ENCODE measurements at regions not wholly inside any gene's neighbourhood (a gene's known extent, or its start where the extent isn't known, plus 50 kb on each side); places are given as distances from the start of the nearest gene placed in this dataset.

DNA sequence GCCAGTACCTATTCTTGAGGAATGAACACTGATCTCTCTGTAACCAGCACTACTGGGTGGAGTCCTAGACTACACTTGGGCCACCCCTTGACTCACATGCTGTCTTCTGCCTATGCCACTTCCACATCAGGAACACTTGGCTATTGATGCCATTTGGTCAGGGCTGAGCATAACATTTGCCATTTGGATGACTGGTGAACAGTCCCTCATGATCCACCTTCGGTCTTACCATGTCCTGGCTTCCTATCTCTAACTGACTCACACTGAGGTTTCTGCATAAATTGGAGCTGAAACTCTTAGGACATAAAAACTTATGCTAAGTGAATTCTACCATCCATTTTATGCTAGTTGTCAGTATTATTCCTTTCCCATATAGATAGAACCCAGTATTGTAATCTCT, 91.7 kb upstream of the PELI2 start:
- Mint-ChIP-seq H3K4me3 (no peak overlapping the region), H3K27me3 (peaks cover 62% of the 10 kb centered on the region), H3K4me1 (ENCODE audit: low read depth) (no peaks in the 10 kb centered on the region), H3K27ac (no peak overlapping the region), H3K9me3 (no peaks in the 10 kb centered on the region), H3K36me3 (ENCODE audit: low read depth) (no peaks in the 10 kb centered on the region)
- TF ChIP-seq, protein P1, sequence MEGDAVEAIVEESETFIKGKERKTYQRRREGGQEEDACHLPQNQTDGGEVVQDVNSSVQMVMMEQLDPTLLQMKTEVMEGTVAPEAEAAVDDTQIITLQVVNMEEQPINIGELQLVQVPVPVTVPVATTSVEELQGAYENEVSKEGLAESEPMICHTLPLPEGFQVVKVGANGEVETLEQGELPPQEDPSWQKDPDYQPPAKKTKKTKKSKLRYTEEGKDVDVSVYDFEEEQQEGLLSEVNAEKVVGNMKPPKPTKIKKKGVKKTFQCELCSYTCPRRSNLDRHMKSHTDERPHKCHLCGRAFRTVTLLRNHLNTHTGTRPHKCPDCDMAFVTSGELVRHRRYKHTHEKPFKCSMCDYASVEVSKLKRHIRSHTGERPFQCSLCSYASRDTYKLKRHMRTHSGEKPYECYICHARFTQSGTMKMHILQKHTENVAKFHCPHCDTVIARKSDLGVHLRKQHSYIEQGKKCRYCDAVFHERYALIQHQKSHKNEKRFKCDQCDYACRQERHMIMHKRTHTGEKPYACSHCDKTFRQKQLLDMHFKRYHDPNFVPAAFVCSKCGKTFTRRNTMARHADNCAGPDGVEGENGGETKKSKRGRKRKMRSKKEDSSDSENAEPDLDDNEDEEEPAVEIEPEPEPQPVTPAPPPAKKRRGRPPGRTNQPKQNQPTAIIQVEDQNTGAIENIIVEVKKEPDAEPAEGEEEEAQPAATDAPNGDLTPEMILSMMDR (IDR thresholded peaks at IDR 0.05): no peak
- CTCF ChIA-PET: no interaction called here
- DNase-seq: no peak
- Histone ChIP-seq H3K4me1 (ENCODE audit: insufficient read depth, low read length) (no peaks in the 10 kb centered on the region), H3K36me3 (ENCODE audit: insufficient read depth, low read length) (no peaks in the 10 kb centered on the region), H3K4me3 (ENCODE audit: low read length) (no peak overlapping the region), H3K27ac (ENCODE audit: low read depth in 1 of 2, low read length in 2 of 2) (no peak overlapping the region), H3K9me3 (ENCODE audit: control insufficient read depth in 1 of 2, insufficient read depth in 1 of 2, low read length in 2 of 2) (no peaks in the 10 kb centered on the region), H3K27me3 (ENCODE audit: control insufficient read depth in 1 of 2, insufficient read depth in 2 of 2, low read length in 2 of 2) (peaks cover 6 to 15% of the 10 kb centered on the region in 2 experiments)
- no peak for ATAC-seq (ENCODE audit: poor library complexity)
- intact Hi-C loops (cut with DNase I, micrococcal nuclease): no loop called here
- POLR2A ChIA-PET: no interaction called here

GRCh38 chr14:56027421-56027820, 90.8 kb upstream of the PELI2 start:
- H3K4me3 Mint-ChIP-seq: no peak overlapping the region
- CTCF ChIA-PET: no interaction called here

DNA sequence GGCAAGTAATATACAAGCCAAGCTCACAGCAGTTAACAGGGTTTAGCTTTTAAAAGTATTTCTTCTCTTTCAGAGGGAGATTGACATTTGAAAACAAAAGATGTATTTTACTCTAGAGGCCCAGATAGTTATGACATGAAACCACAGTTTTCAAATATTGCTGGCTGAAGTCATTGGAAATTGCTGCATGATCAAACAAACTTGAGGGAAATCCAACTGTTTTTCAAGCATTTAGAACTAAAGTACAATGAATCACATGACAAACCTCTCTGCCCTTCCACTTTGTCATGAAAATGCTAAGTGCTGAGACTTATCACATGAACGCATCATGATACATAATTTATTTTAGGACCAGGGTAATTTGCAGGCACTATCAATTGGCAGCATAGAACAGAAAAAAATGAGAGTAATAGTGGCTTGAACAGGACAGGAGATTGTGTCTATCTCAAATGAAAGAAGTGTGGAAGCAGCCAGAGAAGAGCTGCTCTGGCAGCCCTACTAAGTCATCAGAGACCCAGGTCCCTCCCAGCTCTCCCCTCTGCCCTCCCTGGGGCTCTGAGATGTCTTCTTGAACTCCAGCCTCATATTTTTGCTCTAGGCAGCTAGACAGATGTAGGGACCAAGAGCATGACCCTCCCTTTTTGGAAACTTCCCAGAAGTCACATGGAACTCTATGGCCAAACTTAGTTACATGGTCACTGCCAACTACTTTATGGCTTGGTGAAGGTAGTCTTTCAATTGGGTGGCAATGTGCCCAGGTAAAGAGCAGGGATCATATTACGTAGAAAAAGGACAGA, 90.1 kb upstream of the PELI2 start:
- Histone ChIP-seq H3K27me3 (ENCODE audit: control insufficient read depth in 1 of 2, insufficient read depth in 2 of 2, low read length in 2 of 2) (peaks cover 6 to 7% of the 10 kb centered on the region in 2 experiments), H3K27ac (ENCODE audit: low read depth in 1 of 2, low read length in 2 of 2) (no peak overlapping the region), H3K4me1 (ENCODE audit: insufficient read depth, low read length) (no peaks in the 10 kb centered on the region), H3K9me3 (ENCODE audit: control insufficient read depth in 1 of 2, insufficient read depth in 1 of 2, low read length in 2 of 2) (no peaks in the 10 kb centered on the region), H3K4me3 (ENCODE audit: low read length) (no peak overlapping the region), H3K36me3 (ENCODE audit: insufficient read depth, low read length) (no peaks in the 10 kb centered on the region)
- intact Hi-C loops (cut with DNase I, micrococcal nuclease): no loop called here
- Mint-ChIP-seq H3K9me3 (no peaks in the 10 kb centered on the region), H3K4me1 (ENCODE audit: low read depth) (no peaks in the 10 kb centered on the region), H3K36me3 (ENCODE audit: low read depth) (no peaks in the 10 kb centered on the region), H3K4me3 (no peak overlapping the region), H3K27ac (no peak overlapping the region), H3K27me3 (peaks cover 56% of the 10 kb centered on the region)
- DNase-seq: no peak
- POLR2A ChIA-PET: no interaction called here
- ATAC-seq (ENCODE audit: poor library complexity): no peak
- TF ChIP-seq, protein P1 (IDR thresholded peaks at IDR 0.05): no peak
- CTCF ChIA-PET: no interaction called here

More at GRCh38 chr14:56027421-56027820, 90.8 kb upstream of the PELI2 start:
- Mint-ChIP-seq H3K4me1 (ENCODE audit: low read depth) (no peaks in the 10 kb centered on the region), H3K36me3 (ENCODE audit: low read depth) (no peaks in the 10 kb centered on the region), H3K9me3 (no peaks in the 10 kb centered on the region), H3K27me3 (peaks cover 55% of the 10 kb centered on the region), H3K27ac (no peak overlapping the region)
- no peaks in the 10 kb centered on the region for H3K36me3 ChIP-seq (ENCODE audit: insufficient read depth, low read length)
- no peak for ATAC-seq (ENCODE audit: poor library complexity)
- no peak overlapping the region for H3K4me3 ChIP-seq (ENCODE audit: low read length)
- DNase-seq: no peak
- no peaks in the 10 kb centered on the region for H3K9me3 ChIP-seq (ENCODE audit: control insufficient read depth in 1 of 2, insufficient read depth in 1 of 2, low read length in 2 of 2)
- H3K27me3 ChIP-seq (ENCODE audit: control insufficient read depth in 1 of 2, insufficient read depth in 2 of 2, low read length in 2 of 2): peaks cover 6 to 9% of the 10 kb centered on the region in 2 experiments
- no peaks in the 10 kb centered on the region for H3K4me1 ChIP-seq (ENCODE audit: insufficient read depth, low read length)
- POLR2A ChIA-PET: no interaction called here
- TF ChIP-seq, protein P1 (IDR thresholded peaks at IDR 0.05): no peak
- no peak overlapping the region for H3K27ac ChIP-seq (ENCODE audit: low read depth in 1 of 2, low read length in 2 of 2)
- intact Hi-C loops (cut with DNase I, micrococcal nuclease): no loop called here
